Prostate gland (tissue), 2 donors: ENCODE measurements at regions not wholly inside any gene's neighbourhood (a gene's known extent, or its start where the extent isn't known, plus 50 kb on each side); places are given as distances from the start of the nearest gene placed in this dataset.

ENCODE experiments used
- DNase-seq: peaks from one replicate; pipeline ENCODE4 v3.0.0-alpha.2; 2019; ENCODE audit warnings: low spot score
- H3K27ac ChIP-seq, 2 donors: fragments of 200-600 bp; sonication (generic); 2 replicates each; pipeline ENCODE4 v1.5.1; 2017 to 2019
- H3K27me3 ChIP-seq: fragments of 200-600 bp; sonication (generic); replicated peaks from 2 replicates; pipeline ENCODE4 v1.5.1; 2019; ENCODE audit not compliant: insufficient read depth
- H3K36me3 ChIP-seq, 2 donors: fragments of 200-600 bp; sonication (generic); 1 replicate in 1 of 2; 2 replicates in 1 of 2; pipeline versions ENCODE4 v1.5.1 to v1.8.1; 2017 to 2019
- H3K4me1 ChIP-seq: fragments of 200-600 bp; sonication (generic); replicated peaks from 2 replicates; pipeline ENCODE4 v1.5.1; 2019
- H3K4me3 ChIP-seq, 2 donors: fragments of 200-600 bp; sonication (generic); 2 replicates each; pipeline ENCODE4 v1.5.1; 2017 to 2019
- H3K9me3 ChIP-seq: fragments of 200-600 bp; sonication (generic); 2 replicates; pipeline ENCODE4 v1.5.1; 2017
- CTCF ChIP-seq, 4 experiments: fragments of 200-600 bp in 2 of 4; fragments of 450-650 bp in 2 of 4; sonication (generic) in 2 of 4; IDR thresholded peaks; 1 replicate in 3 of 4; 2 replicates in 1 of 4; pipeline ENCODE4 v1.5.1; 2016 to 2019; ENCODE audit warnings: antibody characterized with exemption in 4 of 4, mild to moderate bottlenecking in 2 of 4, moderate library complexity in 2 of 4
- POLR2A ChIP-seq: fragments of 450-650 bp; IDR thresholded peaks from one replicate; pipeline ENCODE4 v1.6.1; 2016; ENCODE audit warnings: antibody characterized with exemption, mild to moderate bottlenecking
- POLR2AphosphoS5 ChIP-seq: sonication (generic); formaldehyde crosslinking; IDR thresholded peaks from one replicate; pipeline ENCODE4 v1.6.1; 2017; ENCODE audit warnings: antibody characterized with exemption
- WGBS: methylation state at CpG from one replicate; pipeline ENCODE4 v1.1.5; 2018; 5-methylcytosine and 5-hydroxymethylcytosine counted together
- intact Hi-C: fragments of 100-400 bp; cut with DNase I; formaldehyde crosslinking; loops from one replicate; pipeline ENCODE4 v1.14.2; 2022

- H3K4me3 ChIP-seq = no peak overlapping the region
- no peaks in the 10 kb centered on the region for H3K27me3 ChIP-seq
- no peaks in the 10 kb centered on the region for H3K4me1 ChIP-seq
- TF ChIP-seq POLR2A = no peak
- no peak for TF ChIP-seq CTCF (IDR thresholded peaks at IDR 0.05)
- TF ChIP-seq POLR2AphosphoS5 = no peak
- DNase-seq = no peak
- intact Hi-C loops = no loop called here
- H3K27ac ChIP-seq = no peak overlapping the region
- no peaks in the 10 kb centered on the region for H3K36me3 ChIP-seq
- 75% methylated on average over 10 of the region's 10 CpGs for WGBS
- H3K9me3 ChIP-seq = no peaks in the 10 kb centered on the region
Measured at GRCh38 chr2:166381-166780, 97.5 kb downstream of the SH3YL1 start.

- Histone ChIP-seq H3K36me3 (no peaks in the 10 kb centered on the region), H3K27ac (no peak overlapping the region), H3K4me3 (no peak overlapping the region), H3K9me3 (no peaks in the 10 kb centered on the region), H3K4me1 (no peaks in the 10 kb centered on the region), H3K27me3 (no peaks in the 10 kb centered on the region)
- no peak for DNase-seq
- WGBS = 36% methylated on average over 1 of the region's 1 CpG
- no peak for TF ChIP-seq POLR2AphosphoS5
- no peak for TF ChIP-seq CTCF (IDR thresholded peaks at IDR 0.05)
- no peak for TF ChIP-seq POLR2A
- intact Hi-C loops = no loop called here
Measured at GRCh38 chr2:165530-165929, 98.3 kb downstream of the SH3YL1 start.

GRCh38 chr2:162473-163382 is 101.1 kb downstream of the SH3YL1 start:
- DNase-seq = no peak
- no peaks in the 10 kb centered on the region for H3K27me3 ChIP-seq
- no peak for TF ChIP-seq CTCF (IDR thresholded peaks at IDR 0.05)
- no peak for TF ChIP-seq POLR2AphosphoS5
- TF ChIP-seq POLR2A = no peak
- 46% methylated on average over 13 of the region's 13 CpGs for WGBS
- no peaks in the 10 kb centered on the region for H3K9me3 ChIP-seq
- no peak overlapping the region for H3K4me3 ChIP-seq
- no peak overlapping the region for H3K27ac ChIP-seq
- intact Hi-C loops = no loop called here
- H3K36me3 ChIP-seq = no peaks in the 10 kb centered on the region
- H3K4me1 ChIP-seq = no peaks in the 10 kb centered on the region

GRCh38 chr2:161729-162128 is 102.1 kb downstream of the SH3YL1 start:
- H3K4me3 ChIP-seq = no peak overlapping the region
- no peaks in the 10 kb centered on the region for H3K4me1 ChIP-seq
- H3K9me3 ChIP-seq = no peaks in the 10 kb centered on the region
- intact Hi-C loops = no loop called here
- H3K36me3 ChIP-seq = no peaks in the 10 kb centered on the region
- 78% methylated on average over 7 of the region's 7 CpGs for WGBS
- no peaks in the 10 kb centered on the region for H3K27me3 ChIP-seq
- TF ChIP-seq CTCF (IDR thresholded peaks at IDR 0.05) = no peak
- no peak for TF ChIP-seq POLR2AphosphoS5
- TF ChIP-seq POLR2A = no peak
- H3K27ac ChIP-seq = no peak overlapping the region
- DNase-seq = no peak
